ENCODE measurements at regions not wholly inside any gene's neighbourhood (a gene's known extent, or its start where the extent isn't known, plus 50 kb on each side); places are given as distances from the start of the nearest gene placed in this dataset.

GRCh38 chr15:98439523-98439942 lies 208.8 kb upstream of the IGF1R start:
- Histone ChIP-seq H3K27me3 (ENCODE audit: control insufficient read depth, low read length) (no peaks in the 10 kb centered on the region), H3K79me2 (ENCODE audit: control insufficient read depth, low read length) (no peaks in the 10 kb centered on the region), H3K4me3 (ENCODE audit: low read length) (no peak overlapping the region), H3K4me2 (ENCODE audit: low read length) (no peak overlapping the region), H3F3A (ENCODE audit: control insufficient read depth, insufficient read depth) (no peaks in the 10 kb centered on the region), H3K9me2 (replicated peaks; ENCODE audit: control insufficient read depth, low read length) (no peaks in the 10 kb centered on the region), H3K27ac (ENCODE audit: low read depth, low read length) (no peak overlapping the region), H4K20me1 (ENCODE audit: control insufficient read depth, insufficient read depth, low read depth, low read length) (no peaks in the 10 kb centered on the region), H3K36me3 (ENCODE audit: control insufficient read depth, low read length) (no peaks in the 10 kb centered on the region), H3K4me1 (ENCODE audit: control insufficient read depth, low read length) (peaks cover 12% of the 10 kb centered on the region), H3K9me3 (ENCODE audit: control insufficient read depth, insufficient read depth, low read length) (no peaks in the 10 kb centered on the region)
- TF ChIP-seq, protein P1, sequence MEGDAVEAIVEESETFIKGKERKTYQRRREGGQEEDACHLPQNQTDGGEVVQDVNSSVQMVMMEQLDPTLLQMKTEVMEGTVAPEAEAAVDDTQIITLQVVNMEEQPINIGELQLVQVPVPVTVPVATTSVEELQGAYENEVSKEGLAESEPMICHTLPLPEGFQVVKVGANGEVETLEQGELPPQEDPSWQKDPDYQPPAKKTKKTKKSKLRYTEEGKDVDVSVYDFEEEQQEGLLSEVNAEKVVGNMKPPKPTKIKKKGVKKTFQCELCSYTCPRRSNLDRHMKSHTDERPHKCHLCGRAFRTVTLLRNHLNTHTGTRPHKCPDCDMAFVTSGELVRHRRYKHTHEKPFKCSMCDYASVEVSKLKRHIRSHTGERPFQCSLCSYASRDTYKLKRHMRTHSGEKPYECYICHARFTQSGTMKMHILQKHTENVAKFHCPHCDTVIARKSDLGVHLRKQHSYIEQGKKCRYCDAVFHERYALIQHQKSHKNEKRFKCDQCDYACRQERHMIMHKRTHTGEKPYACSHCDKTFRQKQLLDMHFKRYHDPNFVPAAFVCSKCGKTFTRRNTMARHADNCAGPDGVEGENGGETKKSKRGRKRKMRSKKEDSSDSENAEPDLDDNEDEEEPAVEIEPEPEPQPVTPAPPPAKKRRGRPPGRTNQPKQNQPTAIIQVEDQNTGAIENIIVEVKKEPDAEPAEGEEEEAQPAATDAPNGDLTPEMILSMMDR (IDR thresholded peaks at IDR 0.05; ENCODE audit: low read depth, low read length, poor library complexity, severe bottlenecking): no peak
- no peak for TF ChIP-seq EZH2phosphoT487 (IDR thresholded peaks at IDR 0.05; ENCODE audit: borderline replicate concordance, low read length)

GRCh38 chr15:98440917-98441316 lies 207.4 kb upstream of the IGF1R start:
- Histone ChIP-seq H3K4me3 (ENCODE audit: low read length) (no peak overlapping the region), H3K4me2 (ENCODE audit: low read length) (no peak overlapping the region), H3K9me2 (replicated peaks; ENCODE audit: control insufficient read depth, low read length) (no peaks in the 10 kb centered on the region), H3K36me3 (ENCODE audit: control insufficient read depth, low read length) (no peaks in the 10 kb centered on the region), H3K4me1 (ENCODE audit: control insufficient read depth, low read length) (peaks cover 12% of the 10 kb centered on the region), H3F3A (ENCODE audit: control insufficient read depth, insufficient read depth) (no peaks in the 10 kb centered on the region), H3K9me3 (ENCODE audit: control insufficient read depth, insufficient read depth, low read length) (no peaks in the 10 kb centered on the region), H3K79me2 (ENCODE audit: control insufficient read depth, low read length) (no peaks in the 10 kb centered on the region), H3K27ac (ENCODE audit: low read depth, low read length) (no peak overlapping the region), H4K20me1 (ENCODE audit: control insufficient read depth, insufficient read depth, low read depth, low read length) (no peaks in the 10 kb centered on the region), H3K27me3 (ENCODE audit: control insufficient read depth, low read length) (no peaks in the 10 kb centered on the region)
- TF ChIP-seq, protein P1 (IDR thresholded peaks at IDR 0.05; ENCODE audit: low read depth, low read length, poor library complexity, severe bottlenecking): no peak
- TF ChIP-seq EZH2phosphoT487 (IDR thresholded peaks at IDR 0.05; ENCODE audit: borderline replicate concordance, low read length): no peak

DNA sequence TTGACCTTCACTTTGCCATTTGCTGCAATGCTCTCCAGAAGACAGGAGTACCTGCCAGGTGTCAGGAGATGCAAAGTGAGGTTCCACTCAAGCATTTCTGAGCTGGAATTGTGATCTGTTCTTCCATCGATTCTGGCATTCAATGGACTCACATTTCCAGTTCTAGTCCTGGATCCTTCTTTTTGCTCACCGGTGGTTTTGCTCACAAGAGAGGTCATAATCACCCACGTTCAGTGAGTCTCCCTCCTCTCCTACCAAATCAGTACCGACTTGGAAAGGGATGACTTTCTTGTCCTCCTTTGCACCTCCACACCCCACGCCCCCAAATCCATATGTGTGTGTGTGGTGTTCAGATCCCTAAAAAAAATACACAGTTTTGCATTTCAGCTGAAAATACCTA lies 206.7 kb upstream of the IGF1R start:
- no peaks in the 10 kb centered on the region for H3F3A ChIP-seq (ENCODE audit: control insufficient read depth, insufficient read depth)
- peaks cover 12% of the 10 kb centered on the region for H3K4me1 ChIP-seq (ENCODE audit: control insufficient read depth, low read length)
- no peaks in the 10 kb centered on the region for H3K79me2 ChIP-seq (ENCODE audit: control insufficient read depth, low read length)
- H3K27me3 ChIP-seq (ENCODE audit: control insufficient read depth, low read length): no peaks in the 10 kb centered on the region
- no peaks in the 10 kb centered on the region for H3K9me3 ChIP-seq (ENCODE audit: control insufficient read depth, insufficient read depth, low read length)
- no peak overlapping the region for H3K4me2 ChIP-seq (ENCODE audit: low read length)
- no peaks in the 10 kb centered on the region for H3K36me3 ChIP-seq (ENCODE audit: control insufficient read depth, low read length)
- H3K4me3 ChIP-seq (ENCODE audit: low read length): no peak overlapping the region
- no peaks in the 10 kb centered on the region for H4K20me1 ChIP-seq (ENCODE audit: control insufficient read depth, insufficient read depth, low read depth, low read length)
- H3K9me2 ChIP-seq (replicated peaks; ENCODE audit: control insufficient read depth, low read length): no peaks in the 10 kb centered on the region
- H3K27ac ChIP-seq (ENCODE audit: low read depth, low read length): no peak overlapping the region
- TF ChIP-seq, protein P1 (IDR thresholded peaks at IDR 0.05; ENCODE audit: low read depth, low read length, poor library complexity, severe bottlenecking): no peak
- TF ChIP-seq EZH2phosphoT487 (IDR thresholded peaks at IDR 0.05; ENCODE audit: borderline replicate concordance, low read length): no peak

Measured in DOHH2 (cell line).